Endothelial cell of umbilical vein (primary cell): ENCODE measurements at regions not wholly inside any gene's neighbourhood (a gene's known extent, or its start where the extent isn't known, plus 50 kb on each side); places are given as distances from the start of the nearest gene placed in this dataset.

Experiments
- BruUV-seq: library from RNA; stranded (reverse); fragments of 400-500 nt; replicated peaks from 2 replicates; lab custom pipeline; 2021; lab: Mats Ljungman, UMichigan
- CTCF ChIA-PET: fragments of 300-600, 350-600 bp; sonication (Branson Sonifier 250); formaldehyde crosslinking; loops from one replicate; lab custom pipeline; 2021; ENCODE audit warnings: antibody characterized with exemption, inconsistent platforms; lab: Charles Lee
- POLR2A ChIA-PET: fragments of 300-600, 350-600 bp; sonication (Branson Sonifier 250); formaldehyde crosslinking; loops from one replicate; lab custom pipeline; 2021; ENCODE audit warnings: antibody characterized with exemption, inconsistent platforms; lab: Charles Lee
- DNase-seq: peaks from one replicate; pipeline ENCODE4 v3.0.0-alpha.2; 2011; ENCODE audit warnings: low read depth, low spot score
- FAIRE-seq: peaks from 2 replicates; lab custom pipeline; 2011; peaks lifted over from hg19 to GRCh38; lab: Jason Lieb, UNC
- H2AFZ ChIP-seq: 2 replicates; pipeline ENCODE4 v1.6.0; 2012; ENCODE audit warnings: low read depth, low read length, control low read depth, inconsistent platforms
- H3K27ac ChIP-seq: 2 replicates; pipeline ENCODE4 v1.5.1; 2011; ENCODE audit warnings: low read depth, mild to moderate bottlenecking, control low read depth, low read length, moderate library complexity; ENCODE audit not compliant: insufficient read depth
- H3K27me3 ChIP-seq, 2 experiments: 2 replicates each; pipeline versions ENCODE4 v1.6.0 to v1.6.1; 2011; ENCODE audit warnings: low read length in 2 of 2, mixed read lengths in 1 of 2; ENCODE audit not compliant: control insufficient read depth in 2 of 2, insufficient read depth in 2 of 2
- H3K36me3 ChIP-seq, 2 experiments: 2 replicates in 1 of 2; 3 replicates in 1 of 2; pipeline ENCODE4 v1.5.1; 2011; ENCODE audit warnings: low read length in 2 of 2, mild to moderate bottlenecking in 1 of 2, moderate library complexity in 1 of 2; ENCODE audit not compliant: control insufficient read depth in 2 of 2, insufficient read depth in 2 of 2; ENCODE audit errors: extremely low read depth in 1 of 2
- H3K4me1 ChIP-seq: 3 replicates; pipeline ENCODE4 v1.5.1; 2011; ENCODE audit warnings: mild to moderate bottlenecking, low read length; ENCODE audit not compliant: control insufficient read depth, insufficient read depth; ENCODE audit errors: extremely low read depth
- H3K4me2 ChIP-seq: 2 replicates; pipeline ENCODE4 v1.6.1; 2011; ENCODE audit warnings: low read length, control low read depth, mixed read lengths; ENCODE audit not compliant: insufficient read depth
- H3K4me3 ChIP-seq, 3 experiments: fragments of 200-600 bp in 1 of 3; sonication (generic), shearing (Covaris generic) in 1 of 3; replicated peaks in 1 of 3; 2 replicates each; pipeline ENCODE4 v1.5.1; 2011 to 2016; ENCODE audit warnings: control low read depth in 3 of 3, low read length in 3 of 3, mild to moderate bottlenecking in 2 of 3, inconsistent platforms in 1 of 3, low read depth in 1 of 3, moderate library complexity in 1 of 3; ENCODE audit not compliant: insufficient read depth in 1 of 3
- H3K79me2 ChIP-seq: 2 replicates; pipeline ENCODE4 v1.6.0; 2012; ENCODE audit warnings: low read length, inconsistent platforms; ENCODE audit not compliant: control insufficient read depth, insufficient read depth
- H3K9ac ChIP-seq: replicated peaks from 2 replicates; pipeline ENCODE3; 2011; ENCODE audit warnings: low read length, control low read depth; ENCODE audit not compliant: insufficient read depth; ENCODE audit errors: extremely low read depth
- H3K9me1 ChIP-seq: replicated peaks from 3 replicates; pipeline ENCODE4 v1.6.0; 2011; ENCODE audit warnings: mild to moderate bottlenecking, low read length; ENCODE audit not compliant: control insufficient read depth, insufficient read depth; ENCODE audit errors: extremely low read depth
- H3K9me3 ChIP-seq: replicated peaks from 2 replicates; pipeline ENCODE4 v1.5.1; 2012; ENCODE audit warnings: low read length, inconsistent platforms; ENCODE audit not compliant: control insufficient read depth, insufficient read depth
- H4K20me1 ChIP-seq: replicated peaks from 2 replicates; pipeline ENCODE3; 2011; ENCODE audit warnings: mild to moderate bottlenecking, low read length; ENCODE audit not compliant: control insufficient read depth, insufficient read depth; ENCODE audit errors: extremely low read depth
- EZH2 ChIP-seq: IDR thresholded peaks from 2 replicates; pipeline ENCODE4 v1.6.1; 2012; ENCODE audit warnings: borderline replicate concordance, low read depth, mild to moderate bottlenecking, moderate library complexity, low read length, inconsistent platforms; ENCODE audit not compliant: severe bottlenecking
- FOS ChIP-seq: IDR thresholded peaks from 2 replicates; pipeline ENCODE4 v1.6.1; 2011; ENCODE audit warnings: mild to moderate bottlenecking, low read length, moderate library complexity, borderline replicate concordance; ENCODE audit not compliant: insufficient read depth
- GATA2 ChIP-seq: IDR thresholded peaks from 2 replicates; pipeline ENCODE4 v1.7.0; 2011; ENCODE audit warnings: low read depth, mild to moderate bottlenecking, moderate library complexity, mixed read lengths, low read length; ENCODE audit not compliant: insufficient read length, insufficient read depth
- JUN ChIP-seq: IDR thresholded peaks from 2 replicates; pipeline ENCODE4 v1.6.1; 2011; ENCODE audit warnings: borderline replicate concordance, low read depth; ENCODE audit not compliant: insufficient read length, insufficient read depth
- MYC ChIP-seq: IDR thresholded peaks from one replicate; pipeline ENCODE4 v1.6.1; 2011; ENCODE audit warnings: mild to moderate bottlenecking, low read depth, low read length
- POLR2A ChIP-seq: IDR thresholded peaks from 2 replicates; pipeline ENCODE4 v1.6.1; 2012; ENCODE audit warnings: low read depth, mild to moderate bottlenecking, control low read depth, low read length
- POLR2AphosphoS5 ChIP-seq: IDR thresholded peaks from 2 replicates; pipeline ENCODE4 v1.6.1; 2012; ENCODE audit warnings: low read depth, mild to moderate bottlenecking, control low read depth, low read length, moderate library complexity; ENCODE audit not compliant: insufficient read depth
- dilution Hi-C: fragments of 300-500 bp; cut with MboI; formaldehyde crosslinking; loops from one replicate; pipeline ENCODE4 v1.15.0; 2019; ENCODE audit warnings: low sequenced_read_pairs; ENCODE audit not compliant: extremely low pct_ligation_motif_present
- intact Hi-C: fragments of 100-400 bp; cut with micrococcal nuclease; formaldehyde crosslinking; loops from one replicate; pipeline ENCODE4 v1.10.0; 2022
- TF ChIP-seq, protein P1 (sequence below), 2 donors: IDR thresholded peaks; 1 replicate in 1 of 2; 2 replicates in 1 of 2; pipeline ENCODE4 v1.5.1; 2011; ENCODE audit warnings: low read length in 2 of 2, mild to moderate bottlenecking in 2 of 2, moderate library complexity in 2 of 2, control low read depth in 1 of 2, inconsistent platforms in 1 of 2, low read depth in 1 of 2; ENCODE audit not compliant: insufficient read depth in 1 of 2; ENCODE audit errors: extremely low read depth in 1 of 2
- TF ChIP-seq, protein P2 (sequence below): IDR thresholded peaks from 2 replicates; pipeline ENCODE4 v1.6.1; 2011; ENCODE audit not compliant: insufficient read depth, insufficient read length

DNA sequence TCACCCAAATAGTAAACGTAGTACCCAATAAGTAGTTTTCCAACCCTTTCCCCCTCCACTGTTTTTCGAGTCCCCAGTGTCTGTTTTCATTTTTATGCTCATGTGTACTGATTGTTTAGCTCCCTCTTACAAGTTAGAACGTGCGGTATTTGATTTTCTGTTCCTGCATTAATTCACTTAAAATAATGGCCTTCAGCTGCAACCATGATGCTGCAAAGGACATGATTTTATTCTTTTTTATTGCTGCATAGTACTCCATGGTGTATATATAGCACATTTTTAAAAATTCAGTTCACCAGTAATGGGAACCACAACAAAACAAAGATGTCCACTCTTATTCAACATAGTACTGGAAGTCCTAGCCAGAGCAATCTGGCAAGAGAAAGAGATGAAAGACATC lies 72.8 kb downstream of the DUSP6 start:
- Histone ChIP-seq H3K36me3 (no peaks in the 10 kb centered on the region), H3K4me2 (no peak overlapping the region), H3K9me1 (no peaks in the 10 kb centered on the region), H4K20me1 (no peaks in the 10 kb centered on the region), H2AFZ (no peak overlapping the region), H3K27ac (no peak overlapping the region), H3K27me3 (no peaks in the 10 kb centered on the region), H3K4me3 (no peak overlapping the region), H3K79me2 (no peaks in the 10 kb centered on the region), H3K9me3 (no peaks in the 10 kb centered on the region), H3K9ac (no peak overlapping the region), H3K4me1 (peaks cover 16% of the 10 kb centered on the region)
- ChIA-PET CTCF (no interaction called here), POLR2A (no interaction called here)
- no TSS peak for BruUV-seq
- FAIRE-seq (no peak), DNase-seq (no peak)
- intact Hi-C loops, result no loop called here
- no peak for TF ChIP-seq MYC
- TF ChIP-seq, protein P1, sequence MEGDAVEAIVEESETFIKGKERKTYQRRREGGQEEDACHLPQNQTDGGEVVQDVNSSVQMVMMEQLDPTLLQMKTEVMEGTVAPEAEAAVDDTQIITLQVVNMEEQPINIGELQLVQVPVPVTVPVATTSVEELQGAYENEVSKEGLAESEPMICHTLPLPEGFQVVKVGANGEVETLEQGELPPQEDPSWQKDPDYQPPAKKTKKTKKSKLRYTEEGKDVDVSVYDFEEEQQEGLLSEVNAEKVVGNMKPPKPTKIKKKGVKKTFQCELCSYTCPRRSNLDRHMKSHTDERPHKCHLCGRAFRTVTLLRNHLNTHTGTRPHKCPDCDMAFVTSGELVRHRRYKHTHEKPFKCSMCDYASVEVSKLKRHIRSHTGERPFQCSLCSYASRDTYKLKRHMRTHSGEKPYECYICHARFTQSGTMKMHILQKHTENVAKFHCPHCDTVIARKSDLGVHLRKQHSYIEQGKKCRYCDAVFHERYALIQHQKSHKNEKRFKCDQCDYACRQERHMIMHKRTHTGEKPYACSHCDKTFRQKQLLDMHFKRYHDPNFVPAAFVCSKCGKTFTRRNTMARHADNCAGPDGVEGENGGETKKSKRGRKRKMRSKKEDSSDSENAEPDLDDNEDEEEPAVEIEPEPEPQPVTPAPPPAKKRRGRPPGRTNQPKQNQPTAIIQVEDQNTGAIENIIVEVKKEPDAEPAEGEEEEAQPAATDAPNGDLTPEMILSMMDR (IDR thresholded peaks at IDR 0.05; ENCODE audit: extremely low read depth in 1 of 2, insufficient read depth in 1 of 2, low read depth in 1 of 2, low read length in 2 of 2), result no peak
- TF ChIP-seq EZH2, result no peak
- no peak for TF ChIP-seq FOS
- TF ChIP-seq, protein P2, sequence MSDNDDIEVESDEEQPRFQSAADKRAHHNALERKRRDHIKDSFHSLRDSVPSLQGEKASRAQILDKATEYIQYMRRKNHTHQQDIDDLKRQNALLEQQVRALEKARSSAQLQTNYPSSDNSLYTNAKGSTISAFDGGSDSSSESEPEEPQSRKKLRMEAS, result no peak
- no peak for TF ChIP-seq JUN
- no peak for TF ChIP-seq POLR2A
- no peak for TF ChIP-seq POLR2AphosphoS5
- no peak for TF ChIP-seq GATA2
- dilution Hi-C loops, result no loop called here
